CMK (cell line): ENCODE measurements at regions not wholly inside any gene's neighbourhood (a gene's known extent, or its start where the extent isn't known, plus 50 kb on each side); places are given as distances from the start of the nearest gene placed in this dataset.

Experiments
- DNase-seq: peaks from one replicate; pipeline ENCODE4 v3.0.0-alpha.2; 2010; ENCODE audit warnings: low read depth

- DNase-seq, result no peak
These were observed 541.8 kb downstream of the ETV1 start for GRCh38 chr7:13447637-13448036.

GRCh38 chr7:13448243-13448642 is 541.2 kb downstream of the ETV1 start:
- peak; percentile 8 for DNase-seq

- no peak for DNase-seq
These were observed 540.0 kb downstream of the ETV1 start for GRCh38 chr7:13449460-13449859.

- DNase-seq, result no peak
These were observed 534.4 kb downstream of the ETV1 start for GRCh38 chr7:13454916-13455592.

- no peak for DNase-seq
These were observed 531.7 kb downstream of the ETV1 start for GRCh38 chr7:13457790-13458189.

- no peak for DNase-seq
These were observed 522.5 kb downstream of the ETV1 start for GRCh38 chr7:13466874-13467547.

- no peak for DNase-seq
These were observed 512.5 kb downstream of the ETV1 start for GRCh38 chr7:13476881-13477444.

- no peak for DNase-seq
These were observed 500.1 kb downstream of the ETV1 start for GRCh38 chr7:13489386-13489785.

- no peak for DNase-seq
These were observed 492.5 kb downstream of the ETV1 start for GRCh38 chr7:13496976-13497375.

- DNase-seq, result no peak
These were observed 480.9 kb downstream of the ETV1 start for GRCh38 chr7:13508586-13508985.

GRCh38 chr7:13518738-13519137 is 470.7 kb downstream of the ETV1 start:
- no peak for DNase-seq

- DNase-seq, result no peak
These were observed 465.4 kb downstream of the ETV1 start for GRCh38 chr7:13524076-13524475.

GRCh38 chr7:13532028-13532753 is 457.3 kb downstream of the ETV1 start:
- no peak for DNase-seq

GRCh38 chr7:13538669-13539068 is 450.8 kb downstream of the ETV1 start:
- no peak for DNase-seq

GRCh38 chr7:13540429-13540828 is 449.0 kb downstream of the ETV1 start:
- peak; percentile 3 for DNase-seq

- no peak for DNase-seq
These were observed 448.1 kb downstream of the ETV1 start for GRCh38 chr7:13541326-13541725.

GRCh38 chr7:13542451-13542850 is 447.0 kb downstream of the ETV1 start:
- DNase-seq, result no peak

GRCh38 chr7:13551503-13551902 is 438.0 kb downstream of the ETV1 start:
- no peak for DNase-seq

- DNase-seq, result no peak
These were observed 429.0 kb downstream of the ETV1 start for GRCh38 chr7:13560441-13560840.

GRCh38 chr7:13563257-13563656 is 426.2 kb downstream of the ETV1 start:
- no peak for DNase-seq

- DNase-seq, result no peak
These were observed 425.8 kb downstream of the ETV1 start for GRCh38 chr7:13563680-13564079.

GRCh38 chr7:13577566-13578145 is 411.8 kb downstream of the ETV1 start:
- no peak for DNase-seq

- no peak for DNase-seq
These were observed 411.2 kb downstream of the ETV1 start for GRCh38 chr7:13578294-13578693.
